ENCODE measurements at regions not wholly inside any gene's neighbourhood (a gene's known extent, or its start where the extent isn't known, plus 50 kb on each side); places are given as distances from the start of the nearest gene placed in this dataset.

GRCh38 chr22:49196046-49196511 is 631.6 kb downstream of the BRD1 start:
- in situ Hi-C loops (cut with HindIII; ENCODE audit: low pct_unique_long_range_greater_than_20kb, low sequenced_read_pairs): no loop called here
- no peak for DNase-seq (ENCODE audit: low read depth, low spot score)

- no peak for DNase-seq (ENCODE audit: low read depth, low spot score)
- in situ Hi-C loops (cut with HindIII; ENCODE audit: low pct_unique_long_range_greater_than_20kb, low sequenced_read_pairs): no loop called here
Observed at GRCh38 chr22:49195636-49196035, 632.0 kb downstream of the BRD1 start.

DNA sequence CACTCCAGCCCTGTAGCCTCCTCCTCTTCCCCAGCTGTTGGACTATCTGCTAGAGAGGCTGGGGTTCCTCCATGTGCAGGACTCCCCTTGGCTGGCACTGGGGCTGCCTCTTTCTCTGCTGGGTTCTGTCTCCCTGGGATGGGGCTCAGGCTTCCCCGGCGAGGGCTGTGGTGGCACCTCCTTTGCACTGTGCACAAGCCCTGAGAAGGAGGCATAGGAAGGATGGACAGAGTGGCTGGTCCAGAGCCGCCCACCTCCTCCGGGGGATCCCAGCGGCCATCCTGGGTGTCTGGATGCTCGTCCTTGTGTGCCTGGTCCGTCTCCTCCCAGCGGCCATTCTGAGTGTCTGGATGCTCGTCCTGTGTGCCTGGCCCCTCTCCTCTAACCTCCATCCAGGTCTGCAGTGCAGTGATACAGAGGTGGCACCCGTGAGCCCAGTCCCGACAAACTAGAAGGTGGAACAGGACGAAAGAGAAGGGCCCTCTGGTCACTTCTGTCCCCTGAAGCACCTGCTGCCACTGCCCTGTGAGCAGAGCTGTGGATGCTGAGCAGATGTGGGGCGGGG is 633.7 kb downstream of the BRD1 start:
- in situ Hi-C loops (cut with HindIII; ENCODE audit: low pct_unique_long_range_greater_than_20kb, low sequenced_read_pairs): no loop called here
- DNase-seq (ENCODE audit: low read depth, low spot score): no peak

DNA sequence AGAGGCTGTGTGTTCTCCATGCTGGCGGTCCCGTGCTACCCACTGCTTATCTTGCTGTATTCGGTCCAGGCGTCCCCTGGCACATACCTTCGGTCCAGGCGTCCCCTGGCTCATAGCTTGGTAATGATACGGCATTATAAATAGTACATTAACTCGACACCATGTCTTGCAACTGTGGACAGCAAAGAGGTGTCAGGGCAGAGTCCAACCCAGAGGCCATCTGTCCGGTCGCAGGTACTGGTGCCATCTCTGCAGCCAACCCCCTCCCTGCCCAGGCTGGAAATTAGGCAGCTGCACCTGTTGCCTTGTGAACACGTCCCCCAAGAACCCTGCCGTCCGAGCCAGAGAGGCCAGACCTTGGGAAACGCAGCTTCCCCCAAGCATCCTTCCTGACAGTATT is 634.3 kb downstream of the BRD1 start:
- in situ Hi-C loops (cut with HindIII; ENCODE audit: low pct_unique_long_range_greater_than_20kb, low sequenced_read_pairs): no loop called here
- no peak for DNase-seq (ENCODE audit: low read depth, low spot score)

DNA sequence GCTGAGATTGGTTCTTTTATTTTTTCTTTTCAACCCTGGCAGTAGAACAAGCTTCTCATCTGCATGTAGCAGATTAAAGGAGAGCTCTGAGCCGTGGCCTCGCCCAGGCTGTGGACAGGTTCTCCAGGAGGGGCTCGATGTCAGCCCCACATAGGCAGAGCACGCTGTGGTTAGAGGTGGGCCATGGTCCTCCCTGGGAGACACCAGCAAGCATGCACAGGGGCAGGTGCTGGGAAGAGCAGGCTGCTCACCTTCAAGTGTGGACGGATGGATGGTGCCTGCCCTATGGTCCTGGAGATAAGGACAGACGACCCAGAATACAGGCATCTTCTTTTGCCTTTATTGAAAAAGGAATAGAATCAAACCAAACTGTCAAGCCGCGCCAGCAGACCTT is 634.8 kb downstream of the BRD1 start:
- in situ Hi-C loops (cut with HindIII; ENCODE audit: low pct_unique_long_range_greater_than_20kb, low sequenced_read_pairs): no loop called here
- no peak for DNase-seq (ENCODE audit: low read depth, low spot score)

- in situ Hi-C loops (cut with HindIII; ENCODE audit: low pct_unique_long_range_greater_than_20kb, low sequenced_read_pairs): no loop called here
Observed at GRCh38 chr22:49192180-49192856, 635.4 kb downstream of the BRD1 start.

DNA sequence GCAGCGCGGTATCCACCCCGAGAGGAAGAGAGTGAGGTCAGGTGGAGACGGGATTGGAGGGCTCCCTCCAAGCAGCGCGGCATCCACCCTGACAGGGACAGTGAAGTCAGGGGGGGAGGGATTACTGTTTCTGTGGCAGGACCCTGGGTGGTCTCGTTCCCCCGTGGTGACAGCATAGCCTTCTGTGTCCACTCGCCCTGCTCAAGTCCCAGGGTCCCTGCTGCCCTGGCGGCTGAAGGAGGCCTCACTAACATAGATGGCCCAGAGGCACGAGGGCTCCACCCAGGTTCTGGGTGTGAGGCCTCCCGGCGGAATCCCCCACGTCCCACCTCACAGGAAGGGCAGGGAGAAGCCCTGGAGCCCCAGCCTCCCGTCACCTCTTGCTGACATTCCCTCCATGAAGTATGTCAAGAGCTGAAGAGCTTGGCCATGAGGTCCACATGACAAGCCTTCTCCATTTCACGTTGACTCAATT is 636.1 kb downstream of the BRD1 start:
- DNase-seq (ENCODE audit: low read depth, low spot score): no peak
- in situ Hi-C loops (cut with HindIII; ENCODE audit: low pct_unique_long_range_greater_than_20kb, low sequenced_read_pairs): no loop called here

More at GRCh38 chr22:49192180-49192856, 635.4 kb downstream of the BRD1 start:
- no peak for DNase-seq (ENCODE audit: low read depth, low spot score)

DNA sequence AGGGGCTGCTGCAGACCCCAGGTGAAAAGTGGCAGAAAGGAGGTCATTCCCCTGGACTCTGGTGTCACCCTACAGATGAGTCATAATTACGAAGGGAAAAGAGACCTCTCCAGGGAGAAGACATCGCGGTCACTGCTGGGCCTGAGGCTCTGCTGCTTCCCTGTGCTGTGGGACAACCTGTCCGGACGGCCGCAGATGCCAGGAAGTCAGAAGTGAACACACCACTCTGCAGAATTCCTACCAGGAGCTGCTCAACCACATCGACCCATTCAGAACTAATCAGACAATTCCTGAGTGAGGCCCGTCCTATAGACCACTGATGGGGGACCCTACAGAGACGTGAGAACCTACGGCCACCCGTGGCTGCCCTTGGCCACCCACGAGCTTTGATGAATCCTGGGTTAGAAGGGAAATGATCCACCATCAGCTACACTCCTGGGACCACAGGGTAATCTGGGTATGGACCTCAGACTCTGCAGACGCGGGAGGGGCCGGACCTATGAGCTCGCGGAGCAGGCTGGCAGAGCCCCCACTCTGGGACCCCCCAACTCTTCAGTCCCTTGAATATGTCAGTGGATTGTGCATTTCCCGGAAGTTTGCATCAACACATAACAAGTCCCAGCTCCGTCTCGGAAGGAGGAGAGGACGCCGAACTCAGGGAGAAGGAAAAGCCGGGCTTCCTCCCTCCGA is 636.7 kb downstream of the BRD1 start:
- DNase-seq (ENCODE audit: low read depth, low spot score): no peak
- in situ Hi-C loops (cut with HindIII; ENCODE audit: low pct_unique_long_range_greater_than_20kb, low sequenced_read_pairs): no loop called here

GRCh38 chr22:49189871-49190270 is 637.8 kb downstream of the BRD1 start:
- in situ Hi-C loops (cut with HindIII; ENCODE audit: low pct_unique_long_range_greater_than_20kb, low sequenced_read_pairs): no loop called here
- DNase-seq (ENCODE audit: low read depth, low spot score): no peak

DNA sequence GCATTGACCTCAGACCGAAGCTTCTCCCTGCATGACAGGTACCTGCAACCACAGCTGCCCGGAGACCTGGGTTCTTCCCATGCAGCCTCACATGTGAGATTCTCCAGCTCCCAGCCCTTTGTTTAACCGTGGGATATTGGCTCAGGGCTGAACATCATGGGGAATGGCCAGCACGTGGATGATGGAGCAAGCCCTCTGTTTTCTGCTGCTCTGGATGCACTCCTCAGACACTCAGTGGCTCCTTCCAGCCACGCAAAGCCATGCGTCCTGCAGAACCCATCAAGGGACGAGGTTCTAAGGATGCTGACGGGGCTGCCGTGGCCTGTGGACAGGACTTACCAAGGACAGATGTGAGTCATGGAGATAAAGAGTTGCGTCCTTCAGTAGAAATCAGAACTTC is 639.1 kb downstream of the BRD1 start:
- in situ Hi-C loops (cut with HindIII; ENCODE audit: low pct_unique_long_range_greater_than_20kb, low sequenced_read_pairs): no loop called here
- DNase-seq (ENCODE audit: low read depth, low spot score): no peak

- DNase-seq (ENCODE audit: low read depth, low spot score): no peak
- in situ Hi-C loops (cut with HindIII; ENCODE audit: low pct_unique_long_range_greater_than_20kb, low sequenced_read_pairs): no loop called here
Observed at GRCh38 chr22:49188091-49188490, 639.6 kb downstream of the BRD1 start.

- peak; percentile 73 for DNase-seq (ENCODE audit: low read depth, low spot score)
- in situ Hi-C loops (cut with HindIII; ENCODE audit: low pct_unique_long_range_greater_than_20kb, low sequenced_read_pairs): no loop called here
Observed at GRCh38 chr22:49186762-49187161, 640.9 kb downstream of the BRD1 start.

- in situ Hi-C loops (cut with HindIII; ENCODE audit: low pct_unique_long_range_greater_than_20kb, low sequenced_read_pairs): no loop called here
- DNase-seq (ENCODE audit: low read depth, low spot score): no peak
Observed at GRCh38 chr22:49186293-49186692, 641.4 kb downstream of the BRD1 start.

DNA sequence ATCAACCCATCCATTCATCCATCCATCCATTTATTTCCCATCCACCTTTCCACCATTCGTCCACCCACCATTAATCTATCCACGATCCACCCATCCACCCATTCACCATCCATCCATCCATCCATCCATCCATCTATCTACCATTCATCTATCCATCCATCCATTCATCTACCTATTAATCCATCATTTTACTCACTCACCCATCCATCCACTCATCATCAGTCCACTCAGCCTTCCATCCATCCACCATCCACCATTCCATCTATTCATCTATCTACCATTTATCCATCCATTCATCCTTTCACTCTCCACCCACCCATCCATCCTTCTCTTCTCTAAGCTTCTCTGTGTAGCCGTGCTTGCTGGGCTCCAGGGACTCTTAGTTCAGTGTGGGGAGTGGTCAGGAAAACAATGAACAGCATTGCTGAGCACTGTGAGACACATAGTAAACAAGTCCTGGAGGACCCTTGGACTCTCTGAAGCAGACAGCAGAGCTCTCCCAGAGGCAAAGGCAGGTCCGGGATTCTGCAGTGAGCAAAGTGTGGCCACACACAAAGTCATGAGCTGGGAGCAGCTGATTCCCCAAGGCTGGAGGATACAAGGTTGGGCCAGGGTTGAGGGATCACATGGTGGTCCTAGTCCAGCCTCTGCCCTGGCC is 642.2 kb downstream of the BRD1 start:
- DNase-seq (ENCODE audit: low read depth, low spot score): no peak
- in situ Hi-C loops (cut with HindIII; ENCODE audit: low pct_unique_long_range_greater_than_20kb, low sequenced_read_pairs): no loop called here

- in situ Hi-C loops (cut with HindIII; ENCODE audit: low pct_unique_long_range_greater_than_20kb, low sequenced_read_pairs): no loop called here
- no peak for DNase-seq (ENCODE audit: low read depth, low spot score)
Observed at GRCh38 chr22:49184736-49185135, 642.9 kb downstream of the BRD1 start.

DNA sequence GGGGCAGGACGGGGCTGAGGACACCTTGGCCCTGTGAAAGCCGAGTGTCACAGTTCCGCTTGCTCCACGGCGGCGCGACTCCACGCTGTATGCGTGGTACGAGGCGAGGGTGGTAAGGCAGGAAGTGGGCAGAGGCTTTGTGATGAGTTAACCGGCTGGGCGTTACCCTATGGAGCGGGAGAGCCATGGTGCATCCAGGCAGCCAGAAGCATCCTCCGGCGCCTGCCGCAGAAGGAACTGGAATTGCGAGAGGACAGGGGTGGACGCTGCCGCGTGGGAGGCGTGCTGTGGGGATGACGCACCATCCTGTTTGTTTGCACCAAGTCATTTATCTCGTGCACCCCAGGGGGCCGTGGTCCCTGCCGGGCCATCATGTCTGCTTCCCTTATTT is 643.9 kb downstream of the BRD1 start:
- no peak for DNase-seq (ENCODE audit: low read depth, low spot score)
- in situ Hi-C loops (cut with HindIII; ENCODE audit: low pct_unique_long_range_greater_than_20kb, low sequenced_read_pairs): no loop called here

DNA sequence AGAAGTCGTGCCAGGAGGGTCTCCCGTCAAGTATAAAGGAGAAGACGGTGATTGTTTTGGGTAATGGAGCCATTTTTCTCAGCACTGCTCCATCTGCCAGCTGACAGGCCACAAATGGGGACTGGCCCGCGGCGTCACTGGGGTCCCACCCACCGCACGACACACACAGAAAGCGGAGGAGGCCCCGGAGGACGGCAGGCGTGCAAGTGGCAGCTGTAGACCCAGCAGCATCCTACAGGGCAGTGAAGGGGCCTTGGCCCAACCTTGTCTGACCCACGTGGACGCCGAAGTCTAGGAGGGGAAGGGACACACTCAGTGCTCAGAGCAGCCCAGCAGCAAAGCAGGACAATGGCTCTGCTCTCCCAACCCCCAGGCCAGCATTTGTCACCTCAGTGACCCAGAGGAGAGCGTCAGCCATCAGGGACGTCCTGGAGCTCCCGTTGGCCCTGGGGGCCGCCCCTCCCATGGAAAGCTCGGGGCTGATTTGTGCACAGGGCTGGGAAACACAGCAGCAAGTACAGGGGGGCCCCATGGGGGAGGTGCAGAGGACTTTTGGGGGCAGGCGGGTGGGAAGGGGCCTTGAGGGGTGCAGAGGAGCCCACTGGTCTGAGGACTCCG is 644.4 kb downstream of the BRD1 start:
- DNase-seq (ENCODE audit: low read depth, low spot score): no peak
- in situ Hi-C loops (cut with HindIII; ENCODE audit: low pct_unique_long_range_greater_than_20kb, low sequenced_read_pairs): no loop called here

DNA sequence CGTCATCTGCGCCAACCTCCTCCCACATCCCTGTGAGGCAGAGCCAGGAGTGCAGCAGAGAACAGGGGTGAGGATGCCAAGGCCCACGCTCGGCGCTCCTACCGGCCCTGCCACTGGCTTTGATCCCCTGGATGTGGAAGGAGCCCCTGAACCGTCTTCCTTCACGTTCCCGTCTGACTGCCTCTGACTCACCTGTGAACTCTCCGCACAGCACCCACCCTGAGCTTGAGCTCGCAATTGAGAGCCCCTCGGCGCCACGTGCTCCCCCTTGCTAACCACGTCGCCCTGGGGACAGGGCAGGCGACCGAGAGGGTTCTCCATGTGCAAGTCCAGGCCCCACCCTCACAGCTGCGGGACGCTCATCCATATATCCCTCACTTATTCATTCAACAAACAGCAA is 645.3 kb downstream of the BRD1 start:
- in situ Hi-C loops (cut with HindIII; ENCODE audit: low pct_unique_long_range_greater_than_20kb, low sequenced_read_pairs): no loop called here
- DNase-seq (ENCODE audit: low read depth, low spot score): no peak

All from SK-MEL-5 (cell line).